ENCODE measurements at regions not wholly inside any gene's neighbourhood (a gene's known extent, or its start where the extent isn't known, plus 50 kb on each side); places are given as distances from the start of the nearest gene placed in this dataset.
"Not testable (repeated sequence)": the region's sequence is repeated elsewhere in the genome, so short reads cannot be mapped to it uniquely, and the experiment has no call there.

DNA sequence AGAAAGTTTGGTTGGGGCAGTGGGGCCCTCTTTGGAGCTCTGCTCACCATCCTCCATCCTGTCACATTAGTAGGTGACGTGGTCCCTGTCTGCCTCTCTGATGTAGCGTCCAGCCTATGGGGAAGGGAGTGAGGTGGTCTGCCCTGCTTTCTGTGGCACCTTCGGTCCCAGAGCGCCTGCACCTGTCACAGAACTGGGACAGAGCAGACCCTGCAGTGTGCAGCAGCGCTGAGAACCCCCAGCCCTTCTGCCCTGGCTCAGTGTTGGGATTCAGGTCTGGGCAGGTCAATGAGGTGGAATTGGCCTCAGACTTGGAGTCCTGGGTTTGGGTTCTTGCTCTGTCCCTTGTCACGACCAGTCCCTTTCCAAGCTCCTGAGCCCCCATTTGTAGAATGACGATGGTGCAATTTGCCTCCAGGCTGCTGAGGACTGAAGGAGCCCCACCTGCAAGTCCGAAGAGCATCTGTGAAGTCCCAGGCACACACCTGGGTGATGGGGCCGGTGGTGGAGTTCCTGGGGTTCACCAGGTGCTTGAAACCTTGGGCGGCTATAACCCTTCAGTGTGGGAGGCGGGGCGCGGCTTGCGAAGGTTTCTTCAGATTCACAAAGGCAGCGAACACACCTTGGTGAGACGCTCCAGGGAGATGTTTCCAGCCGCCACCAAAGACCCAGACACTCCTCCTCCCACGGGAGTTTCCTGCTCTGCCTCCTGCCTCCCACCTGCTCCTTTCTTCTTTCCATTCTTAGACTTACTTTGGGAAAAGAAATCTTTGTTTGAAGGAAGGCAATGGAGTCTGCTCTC, 265.4 kb upstream of the HDAC4 start:
- DNase-seq (no peak), ATAC-seq (no peak)
- intact Hi-C loops (cut with DNase I, micrococcal nuclease), result no loop called here

DNA sequence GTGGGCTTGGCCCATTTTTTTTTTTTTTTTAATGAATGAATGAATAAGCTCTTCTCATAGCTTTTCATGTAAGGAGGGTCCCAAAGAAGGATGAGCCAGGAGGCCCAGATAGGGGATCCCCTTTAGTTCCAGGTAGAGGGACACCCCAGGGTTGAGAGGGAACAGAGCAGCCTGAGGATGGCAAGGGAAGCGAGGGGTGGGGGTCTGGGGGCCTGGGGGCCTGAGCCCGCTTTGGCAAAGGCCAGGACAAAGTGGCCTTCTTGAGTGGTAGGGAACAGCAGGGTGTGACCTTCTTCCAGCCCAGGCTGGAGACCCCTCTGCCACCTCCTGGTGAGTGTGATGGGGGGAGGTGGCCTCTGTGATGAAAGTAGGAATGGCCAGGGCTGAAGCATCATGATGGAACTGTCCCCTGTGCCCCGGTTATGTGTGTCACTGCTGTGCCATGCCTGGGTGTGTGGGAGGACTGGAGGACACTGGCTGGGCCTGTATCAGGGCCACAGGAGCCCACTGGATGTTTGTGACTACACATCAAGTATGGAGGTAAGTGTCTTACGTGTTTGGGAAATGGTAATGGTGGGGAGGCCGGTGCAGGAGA, 263.5 kb upstream of the HDAC4 start:
- intact Hi-C loops (cut with DNase I, micrococcal nuclease), result no loop called here
- DNase-seq (no peak), ATAC-seq (no peak)

DNA sequence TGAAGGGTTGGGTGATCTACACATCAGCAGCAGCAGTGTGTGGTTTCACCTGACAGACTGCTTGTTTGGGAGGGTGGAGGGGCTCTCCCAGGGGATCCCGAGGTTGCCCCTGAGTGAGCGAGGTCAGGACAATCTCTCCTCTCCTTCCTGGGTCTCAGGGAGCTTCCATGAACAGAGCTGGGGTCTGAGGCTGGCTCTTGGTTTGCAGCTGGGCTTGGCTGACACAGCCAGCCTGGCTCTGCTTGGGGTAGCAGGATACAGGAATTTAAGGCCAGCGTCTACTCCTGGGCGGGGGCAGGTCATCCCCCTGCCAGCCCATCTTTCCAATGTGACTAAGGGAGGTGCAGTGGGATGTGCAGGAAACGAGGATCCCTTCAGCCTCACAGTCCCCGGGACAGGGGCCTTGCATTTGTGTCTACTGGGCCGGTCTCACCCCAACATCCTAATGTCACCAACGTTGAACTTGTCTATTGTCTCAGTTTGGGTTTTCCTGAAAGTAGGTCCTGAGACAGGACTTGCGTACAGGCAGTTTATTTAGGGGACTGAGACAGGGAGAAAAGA, 262.6 kb upstream of the HDAC4 start:
- DNase-seq (no peak), ATAC-seq (no peak)
- intact Hi-C loops (cut with DNase I, micrococcal nuclease), result no loop called here

DNA sequence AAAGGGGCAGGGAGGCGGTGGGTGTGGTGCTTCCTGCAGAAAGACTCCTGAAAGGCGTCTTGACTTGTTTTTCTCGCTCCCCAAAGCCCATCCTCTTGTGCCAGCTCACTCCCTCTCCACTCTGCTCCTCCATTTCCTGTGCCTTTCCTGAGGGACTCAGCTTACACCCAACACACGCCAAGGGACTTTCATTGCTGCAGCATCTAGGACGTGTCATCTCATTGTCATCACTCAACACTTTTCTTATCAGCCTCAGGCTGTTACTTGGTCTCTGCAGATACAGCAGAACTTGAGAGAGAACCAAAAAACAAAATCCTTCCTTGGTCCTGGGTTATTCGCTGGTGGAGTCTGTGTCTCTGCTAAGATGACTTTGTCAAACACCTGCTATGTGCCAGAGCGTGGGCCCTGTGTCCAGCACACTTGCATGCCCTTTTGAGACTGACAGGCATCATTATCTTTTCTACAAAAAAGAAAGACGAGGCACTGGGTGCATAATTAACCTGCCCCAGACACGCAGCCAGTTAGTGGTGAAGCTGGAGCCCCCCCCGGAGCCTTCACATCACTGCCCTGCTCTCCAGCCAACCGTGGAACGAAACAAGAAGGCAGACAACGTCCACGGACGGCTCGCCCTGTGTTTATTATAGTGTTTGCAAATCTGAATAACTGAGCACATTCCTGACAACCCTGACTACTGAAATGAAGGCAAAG, 261.7 kb upstream of the HDAC4 start:
- ATAC-seq (no peak), DNase-seq (no peak)
- intact Hi-C loops (cut with DNase I, micrococcal nuclease), result no loop called here

DNA sequence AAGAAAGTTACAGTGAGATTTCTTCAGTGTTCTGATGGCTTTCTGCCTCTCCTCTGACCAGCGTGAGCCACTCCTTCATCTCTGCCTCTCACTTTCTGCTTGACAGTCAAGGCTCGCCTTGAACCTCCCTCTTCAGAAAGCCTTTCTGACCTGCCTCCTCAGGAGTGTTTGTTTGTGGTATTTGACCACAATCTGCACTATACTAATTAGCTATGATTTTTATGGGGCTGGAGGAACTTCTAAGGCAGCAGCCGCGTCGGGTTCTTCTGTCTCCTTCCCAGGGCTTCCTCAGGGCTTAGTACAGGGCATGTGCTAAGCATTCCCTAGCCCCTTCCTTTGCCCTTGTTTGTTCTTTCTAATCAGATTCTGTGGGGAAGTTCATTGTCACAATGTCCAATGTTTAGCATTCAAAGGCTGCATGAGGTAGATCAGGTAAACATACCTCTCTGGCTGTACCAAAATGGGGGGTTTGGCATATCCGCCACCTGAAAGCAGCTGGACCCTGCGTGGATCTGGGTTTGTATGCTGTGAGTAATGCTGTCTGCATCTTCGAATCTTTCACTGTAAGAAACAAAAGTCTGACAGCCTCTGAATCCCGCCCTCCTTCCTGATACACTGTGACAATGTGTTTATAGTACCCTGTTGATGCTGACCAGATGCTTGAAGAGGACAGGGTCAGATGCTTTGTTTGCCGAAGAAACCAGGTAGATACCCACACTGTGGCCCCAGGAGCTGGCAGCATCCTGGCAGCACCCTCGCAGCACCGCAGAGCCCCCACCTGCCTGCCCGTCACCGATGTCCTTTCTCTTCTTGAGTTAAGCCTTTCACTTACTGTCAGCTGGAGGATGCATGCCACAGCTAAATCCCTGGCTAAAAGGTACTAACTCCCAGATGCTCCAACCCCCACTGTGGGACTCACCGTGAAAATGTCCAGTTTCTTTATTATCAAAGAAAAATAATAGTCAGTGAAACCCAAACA, 260.8 kb upstream of the HDAC4 start:
- ATAC-seq (no peak), DNase-seq (no peak)
- intact Hi-C loops (cut with DNase I, micrococcal nuclease), result no loop called here

DNA sequence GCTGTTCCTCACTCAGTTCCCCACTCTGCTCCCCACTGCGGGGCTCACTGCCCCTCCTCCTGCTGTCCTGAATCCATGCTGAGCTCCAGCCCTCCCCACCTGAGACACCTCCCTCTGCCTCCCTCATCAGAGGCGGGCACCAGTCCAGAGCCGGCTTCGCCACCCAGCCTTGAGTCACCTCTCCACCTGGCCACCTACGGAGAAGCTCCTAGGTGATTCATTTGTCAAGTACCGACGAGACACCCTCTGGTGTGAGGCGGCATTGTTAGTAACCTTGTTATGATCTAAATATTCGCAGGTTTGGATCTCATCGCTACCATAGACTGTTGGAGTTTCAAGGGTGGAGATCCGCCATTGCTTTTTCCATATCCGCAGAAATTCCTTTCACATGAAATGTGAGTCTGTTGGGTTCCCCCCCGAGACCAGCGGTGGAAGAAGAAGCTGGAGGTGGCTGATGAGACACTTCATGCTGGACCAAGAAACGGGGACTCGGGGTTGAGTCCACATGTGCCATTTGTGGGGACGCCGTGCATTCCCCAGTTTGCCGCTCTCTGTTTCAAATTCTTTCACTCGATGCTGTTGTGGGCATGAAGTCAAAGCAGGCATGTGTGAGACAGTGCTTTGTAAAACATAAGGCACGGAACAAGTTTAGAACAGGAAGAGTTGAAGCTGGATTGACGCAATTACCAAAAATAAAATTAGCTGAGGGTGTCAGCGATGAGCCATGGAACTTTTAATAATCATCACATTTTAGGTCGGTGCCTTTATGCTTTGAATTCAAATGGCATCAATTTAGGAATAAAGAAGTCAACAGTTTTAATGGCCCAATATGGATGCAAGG, 259.8 kb upstream of the HDAC4 start:
- intact Hi-C loops (cut with DNase I, micrococcal nuclease), result no loop called here
- ATAC-seq (no peak), DNase-seq (no peak)

DNA sequence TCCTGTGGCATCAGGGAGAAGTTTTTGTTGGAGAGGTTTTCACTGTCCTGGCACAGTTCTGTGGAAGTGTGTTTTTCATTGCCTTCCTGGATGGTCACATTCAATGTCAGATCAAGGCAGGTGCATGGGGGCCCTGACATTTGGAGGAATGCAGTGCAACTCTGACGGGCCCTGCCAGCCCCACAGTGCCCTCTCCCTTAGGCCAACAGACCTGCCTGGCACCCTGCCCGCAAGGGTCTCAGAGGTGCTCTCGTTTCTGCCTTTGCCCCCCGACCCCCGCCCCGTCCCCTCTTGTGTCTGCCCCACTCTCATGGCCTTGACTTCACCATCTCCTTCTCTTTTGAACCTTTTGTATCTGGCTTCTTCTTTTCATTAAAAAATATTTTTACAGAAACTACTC, 257.2 kb upstream of the HDAC4 start:
- no peak for DNase-seq
- no peak for ATAC-seq
- intact Hi-C loops (cut with DNase I, micrococcal nuclease), result no loop called here

DNA sequence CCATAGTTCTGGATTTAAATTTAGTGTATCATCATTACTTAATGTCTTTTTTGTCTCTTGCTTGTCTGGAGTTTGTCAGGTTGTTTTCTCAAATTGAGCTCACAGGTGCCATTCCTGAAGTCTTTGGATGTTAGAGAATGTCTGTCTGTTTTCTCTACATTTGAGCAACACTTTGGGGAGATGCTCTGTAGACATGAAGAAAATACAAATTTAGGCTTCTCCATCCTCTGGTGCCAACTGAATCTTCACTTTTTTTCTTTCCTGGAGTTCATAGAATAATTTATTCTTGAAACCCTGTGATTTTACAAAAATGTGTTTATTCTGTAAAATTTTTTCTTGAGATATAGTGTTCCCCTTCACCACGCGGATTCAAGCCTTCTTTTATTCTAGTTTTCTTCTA, 256.4 kb upstream of the HDAC4 start:
- intact Hi-C loops (cut with DNase I, micrococcal nuclease), result no loop called here
- ATAC-seq (no peak), DNase-seq (no peak)

DNA sequence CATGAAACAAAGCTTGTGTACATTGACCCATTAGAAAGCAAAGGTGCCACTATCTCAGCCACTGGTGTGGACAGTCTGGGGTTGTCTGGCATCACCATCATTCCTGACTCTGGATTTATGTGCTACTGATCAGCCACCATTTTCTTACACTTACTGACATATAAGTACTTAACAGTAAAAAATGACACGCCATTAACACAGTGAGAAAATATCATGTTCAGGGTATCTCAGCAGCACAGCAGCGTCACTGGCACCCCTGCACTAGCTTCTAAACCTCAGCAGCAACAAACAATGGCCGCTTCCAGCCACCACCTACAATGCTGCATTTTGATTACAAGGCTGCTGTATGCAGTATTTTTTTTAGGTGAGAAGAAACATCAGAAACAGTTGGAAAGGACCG, 253.4 kb upstream of the HDAC4 start:
- intact Hi-C loops (cut with DNase I, micrococcal nuclease), result no loop called here
- DNase-seq (no peak), ATAC-seq (no peak)

DNA sequence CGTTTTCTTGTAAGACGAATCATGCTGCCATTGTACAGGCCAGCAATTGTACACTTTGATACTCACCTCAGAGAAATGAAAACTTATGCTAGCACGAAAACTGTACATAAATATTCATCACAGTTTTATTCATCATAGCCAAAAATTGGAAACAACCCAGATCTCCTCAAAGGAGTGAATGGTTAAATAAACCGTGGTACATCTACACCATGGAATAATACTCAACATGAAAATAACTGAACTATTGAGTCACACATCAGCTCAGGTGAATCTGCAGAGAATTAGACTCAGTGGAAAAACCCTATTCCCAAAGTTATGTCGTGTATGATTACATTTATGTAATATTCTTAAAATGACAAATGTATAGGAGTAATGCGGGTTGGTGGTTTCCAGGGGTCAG, 251.0 kb upstream of the HDAC4 start:
- intact Hi-C loops (cut with DNase I, micrococcal nuclease), result no loop called here
- DNase-seq, result no peak
- no peak for ATAC-seq

DNA sequence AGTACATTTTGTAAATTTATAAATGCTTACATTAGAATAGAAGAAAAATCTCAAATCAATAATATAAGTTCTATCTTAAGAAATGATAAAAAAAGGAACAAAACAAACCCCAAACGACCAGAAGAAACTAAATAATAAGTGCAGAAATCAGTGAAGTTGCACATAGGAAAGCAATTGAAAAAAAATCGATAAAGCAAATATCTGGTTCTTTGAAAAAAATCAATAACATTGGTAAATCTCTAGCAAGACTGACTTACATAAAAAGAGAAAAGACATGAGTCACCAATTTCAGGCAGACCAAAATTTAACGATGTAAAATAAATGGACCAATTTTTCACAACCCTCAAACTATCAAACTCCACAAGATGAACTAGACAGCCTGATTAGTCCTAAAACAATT, 249.9 kb upstream of the HDAC4 start:
- ATAC-seq, result no peak
- no peak for DNase-seq
- intact Hi-C loops (cut with DNase I, micrococcal nuclease), result no loop called here

DNA sequence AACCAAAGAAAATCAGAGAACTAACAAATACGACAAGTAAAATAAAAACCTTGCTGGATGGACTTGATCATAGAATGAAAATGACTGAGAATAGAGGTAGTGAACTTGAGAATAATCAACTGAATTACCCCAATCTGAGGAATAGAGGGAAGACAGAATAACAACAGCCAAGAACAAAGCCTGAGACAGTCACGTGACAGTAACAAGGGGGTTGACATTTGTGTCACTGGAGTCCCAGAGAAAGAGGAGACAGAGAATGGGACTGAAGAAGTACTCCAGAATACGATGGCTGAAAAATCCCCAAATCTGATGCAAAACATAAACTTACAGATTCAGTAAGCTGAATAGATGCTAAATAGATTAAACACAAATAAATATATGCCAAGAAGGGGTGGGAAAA, 248.5 kb upstream of the HDAC4 start:
- DNase-seq (no peak), ATAC-seq (no peak)
- intact Hi-C loops (cut with DNase I, micrococcal nuclease), result no loop called here

DNA sequence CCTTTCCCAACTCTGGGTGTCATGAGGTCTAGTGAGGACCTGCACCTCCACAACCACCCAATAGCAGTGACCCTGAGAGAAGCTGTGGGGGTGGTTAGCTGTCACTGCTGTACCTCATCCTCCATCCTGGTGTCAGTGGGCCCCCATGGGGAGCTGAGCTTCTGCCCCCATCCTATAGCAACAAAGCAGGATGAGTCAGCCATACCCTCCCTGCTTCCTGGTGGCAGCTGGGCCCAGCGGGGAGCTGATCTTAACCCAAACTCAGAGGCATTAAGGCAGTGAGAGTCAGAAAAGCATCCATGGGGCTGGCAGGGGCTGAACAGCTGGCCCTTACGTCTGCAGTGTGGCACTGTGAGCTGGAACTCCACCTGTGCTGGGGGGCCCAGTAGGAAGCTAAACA, 247.8 kb upstream of the HDAC4 start:
- ATAC-seq (no peak), DNase-seq (no peak)
- intact Hi-C loops (cut with DNase I, micrococcal nuclease), result no loop called here

DNA sequence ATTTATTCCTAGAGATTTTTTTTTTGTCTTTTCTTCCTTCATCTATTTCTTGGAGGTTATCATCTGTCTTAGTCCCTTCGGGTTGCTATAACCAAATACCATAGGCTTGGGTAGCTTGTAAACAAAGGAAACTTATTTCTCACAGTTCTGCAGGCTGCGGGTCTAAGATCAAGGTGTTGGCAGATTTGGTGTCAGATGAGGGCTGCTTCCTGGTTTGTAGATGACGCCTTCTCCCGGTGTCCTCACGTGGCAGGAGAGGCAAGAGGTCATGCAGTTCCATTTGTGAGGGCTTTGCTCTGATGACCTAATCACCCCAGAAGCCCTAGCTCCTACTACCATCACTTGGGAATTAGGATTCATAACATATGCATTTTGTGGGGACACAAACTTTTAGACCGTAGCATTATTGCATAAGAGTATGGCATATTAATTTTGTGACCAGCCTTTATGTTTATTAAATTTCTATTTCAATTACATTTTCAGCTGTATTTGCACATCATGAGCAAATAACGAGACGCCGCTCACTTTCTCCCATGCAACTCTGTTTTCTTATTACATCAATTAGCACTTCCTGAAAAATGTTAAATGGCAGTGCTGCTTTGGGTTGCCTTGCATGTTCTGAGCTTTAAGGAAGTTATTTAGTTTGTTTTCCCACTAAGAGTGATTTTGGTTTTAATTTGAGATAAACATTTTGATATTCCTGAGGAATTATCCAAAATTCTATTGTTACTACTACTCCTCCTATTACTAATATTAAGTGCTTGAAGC, 246.4 kb upstream of the HDAC4 start:
- DNase-seq (no peak), ATAC-seq (no peak)
- intact Hi-C loops (cut with DNase I, micrococcal nuclease), result no loop called here

DNA sequence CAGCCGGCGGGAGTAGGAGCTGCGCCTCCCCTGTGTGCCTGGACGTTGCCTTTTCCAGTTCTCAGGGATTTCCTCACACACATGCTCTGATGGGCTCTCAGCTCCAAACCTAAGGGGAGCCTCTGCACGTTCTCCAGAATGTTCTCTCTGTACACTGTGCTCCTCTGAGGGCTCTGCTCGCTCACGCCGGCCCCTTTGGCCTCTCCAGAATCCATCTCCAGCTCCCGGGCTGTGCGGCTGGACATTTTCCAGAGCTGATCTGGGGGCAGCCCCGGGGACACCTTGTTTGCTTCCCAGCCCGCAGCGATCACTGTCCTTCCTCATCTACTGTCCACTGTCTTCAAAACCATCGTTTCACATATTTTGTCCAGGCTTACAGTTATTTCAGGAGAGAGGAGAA, 245.4 kb upstream of the HDAC4 start:
- DNase-seq, result no peak
- intact Hi-C loops (cut with DNase I, micrococcal nuclease), result no loop called here
- no peak for ATAC-seq

DNA sequence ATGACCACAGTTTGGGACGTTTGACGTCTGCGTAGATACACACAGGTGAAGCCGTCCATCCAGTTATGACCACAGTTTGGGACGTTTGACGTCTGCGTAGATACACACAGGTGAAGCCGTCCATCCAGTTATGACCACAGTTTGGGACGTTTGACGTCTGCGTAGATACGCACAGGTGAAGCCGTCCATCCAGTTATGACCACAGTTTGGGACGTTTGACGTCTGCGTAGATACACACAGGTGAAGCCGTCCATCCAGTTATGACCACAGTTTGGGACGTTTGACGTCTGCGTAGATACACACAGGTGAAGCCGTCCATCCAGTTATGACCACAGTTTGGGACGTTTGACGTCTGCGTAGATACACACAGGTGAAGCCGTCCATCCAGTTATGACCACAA, 243.8 kb upstream of the HDAC4 start:
- not testable (repeated sequence) for DNase-seq

DNA sequence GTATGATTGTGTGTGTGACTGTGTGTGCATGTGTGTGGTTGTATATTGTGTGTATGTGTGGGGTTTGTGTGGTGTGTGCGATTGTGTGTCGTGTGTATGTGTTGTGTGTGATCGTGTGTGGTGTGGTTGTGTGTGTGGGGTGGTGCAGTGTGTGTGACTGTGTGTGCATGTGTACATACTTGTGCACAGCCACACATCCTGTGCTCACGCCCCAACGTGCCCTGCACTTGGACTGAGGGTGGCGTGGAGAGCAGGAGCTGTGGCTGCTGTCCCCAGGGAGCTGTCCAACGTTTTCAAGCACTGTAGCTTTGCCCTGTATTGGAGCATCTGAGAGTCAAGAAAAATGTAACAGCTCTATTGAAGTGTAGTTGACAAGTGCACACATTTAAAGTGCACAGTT, 243.2 kb upstream of the HDAC4 start:
- ATAC-seq (no peak), DNase-seq (no peak)
- intact Hi-C loops (cut with DNase I, micrococcal nuclease), result no loop called here

More for the DNA sequence above, 243.8 kb upstream of the HDAC4 start:
- intact Hi-C loops (cut with DNase I, micrococcal nuclease); ATAC-seq: not testable (repeated sequence)

All from left colon (tissue), 2 donors.